MM.1S (cell line): ENCODE measurements at regions not wholly inside any gene's neighbourhood (a gene's known extent, or its start where the extent isn't known, plus 50 kb on each side); places are given as distances from the start of the nearest gene placed in this dataset.

ENCODE experiments used
- DNase-seq: peaks from one replicate; pipeline ENCODE4 v3.0.0-alpha.2; 2015
- H2AFZ ChIP-seq: fragments of 300-600 bp; sonication (generic); 2 replicates; pipeline ENCODE4 v1.6.0; 2016; ENCODE audit warnings: antibody characterized with exemption, low read length
- H3F3A ChIP-seq: fragments of 300-600 bp; sonication (generic); 2 replicates; pipeline ENCODE4 v1.6.1; 2016; ENCODE audit warnings: mild to moderate bottlenecking, antibody characterized with exemption, low read length, moderate library complexity, mixed read lengths; ENCODE audit not compliant: insufficient read depth
- H3K27ac ChIP-seq: fragments of 300-600 bp; sonication (generic); 2 replicates; pipeline ENCODE4 v1.5.1; 2016; ENCODE audit warnings: mild to moderate bottlenecking, low read length
- H3K27me3 ChIP-seq: fragments of 300-600 bp; sonication (generic); replicated peaks from 2 replicates; pipeline ENCODE4 v1.6.0; 2016; ENCODE audit warnings: low read length; ENCODE audit not compliant: insufficient read depth
- H3K36me3 ChIP-seq: fragments of 300-600 bp; sonication (generic); replicated peaks from 2 replicates; pipeline ENCODE4 v1.6.1; 2016; ENCODE audit warnings: mild to moderate bottlenecking, low read length, mixed read lengths; ENCODE audit not compliant: insufficient read depth
- H3K4me1 ChIP-seq: fragments of 300-600 bp; sonication (generic); 2 replicates; pipeline ENCODE4 v1.6.1; 2016; ENCODE audit warnings: low read length, mixed read lengths
- H3K4me2 ChIP-seq: fragments of 300-600 bp; sonication (generic); 2 replicates; pipeline ENCODE4 v1.6.0; 2016; ENCODE audit warnings: low read depth, low read length
- H3K4me3 ChIP-seq: fragments of 300-600 bp; sonication (generic); 2 replicates; pipeline ENCODE4 v1.5.1; 2016; ENCODE audit warnings: low read length, mixed read lengths
- H3K79me2 ChIP-seq: fragments of 300-600 bp; sonication (generic); 2 replicates; pipeline ENCODE4 v1.6.1; 2016; ENCODE audit warnings: mixed run types, low read length, mixed read lengths
- H3K9ac ChIP-seq: fragments of 300-600 bp; sonication (generic); 2 replicates; pipeline ENCODE4 v1.6.1; 2016; ENCODE audit warnings: low read length, mixed read lengths
- H3K9me2 ChIP-seq: fragments of 300-600 bp; sonication (generic); replicated peaks from 2 replicates; pipeline ENCODE4 v1.6.1; 2016; ENCODE audit warnings: mild to moderate bottlenecking, low read length, mixed read lengths; ENCODE audit not compliant: insufficient read depth
- H3K9me3 ChIP-seq: fragments of 300-600 bp; sonication (generic); replicated peaks from 2 replicates; pipeline ENCODE4 v1.6.1; 2016; ENCODE audit warnings: mild to moderate bottlenecking, low read length, mixed read lengths; ENCODE audit not compliant: insufficient read depth
- H4K20me1 ChIP-seq: fragments of 300-600 bp; sonication (generic); 2 replicates; pipeline ENCODE4 v1.6.1; 2016; ENCODE audit warnings: mild to moderate bottlenecking, low read length, moderate library complexity, mixed read lengths; ENCODE audit not compliant: insufficient read depth
- EZH2 ChIP-seq: fragments of 300-600 bp; sonication (generic); optimal IDR thresholded peaks from 2 replicates; pipeline ENCODE3; 2017; ENCODE audit warnings: low read depth, mild to moderate bottlenecking, antibody characterized with exemption, low read length, mixed read lengths
- EZH2phosphoT487 ChIP-seq: fragments of 300-600 bp; sonication (generic); IDR thresholded peaks from 2 replicates; pipeline ENCODE4 v1.6.1; 2018; ENCODE audit warnings: antibody characterized with exemption, low read length
- TF ChIP-seq, protein P1 (sequence below): fragments of 300-600 bp; sonication (generic); IDR thresholded peaks from 2 replicates; pipeline ENCODE4 v1.5.1; 2016; ENCODE audit warnings: antibody characterized with exemption, low read length, mixed read lengths

- H3K79me2 ChIP-seq = no peaks in the 10 kb centered on the region
- H3K27ac ChIP-seq = no peak overlapping the region
- H4K20me1 ChIP-seq = no peaks in the 10 kb centered on the region
- DNase-seq = no peak
- H3K27me3 ChIP-seq = no peaks in the 10 kb centered on the region
- H3F3A ChIP-seq = no peaks in the 10 kb centered on the region
- H3K4me3 ChIP-seq = no peak overlapping the region
- no peaks in the 10 kb centered on the region for H3K9me3 ChIP-seq
- TF ChIP-seq, protein P1, sequence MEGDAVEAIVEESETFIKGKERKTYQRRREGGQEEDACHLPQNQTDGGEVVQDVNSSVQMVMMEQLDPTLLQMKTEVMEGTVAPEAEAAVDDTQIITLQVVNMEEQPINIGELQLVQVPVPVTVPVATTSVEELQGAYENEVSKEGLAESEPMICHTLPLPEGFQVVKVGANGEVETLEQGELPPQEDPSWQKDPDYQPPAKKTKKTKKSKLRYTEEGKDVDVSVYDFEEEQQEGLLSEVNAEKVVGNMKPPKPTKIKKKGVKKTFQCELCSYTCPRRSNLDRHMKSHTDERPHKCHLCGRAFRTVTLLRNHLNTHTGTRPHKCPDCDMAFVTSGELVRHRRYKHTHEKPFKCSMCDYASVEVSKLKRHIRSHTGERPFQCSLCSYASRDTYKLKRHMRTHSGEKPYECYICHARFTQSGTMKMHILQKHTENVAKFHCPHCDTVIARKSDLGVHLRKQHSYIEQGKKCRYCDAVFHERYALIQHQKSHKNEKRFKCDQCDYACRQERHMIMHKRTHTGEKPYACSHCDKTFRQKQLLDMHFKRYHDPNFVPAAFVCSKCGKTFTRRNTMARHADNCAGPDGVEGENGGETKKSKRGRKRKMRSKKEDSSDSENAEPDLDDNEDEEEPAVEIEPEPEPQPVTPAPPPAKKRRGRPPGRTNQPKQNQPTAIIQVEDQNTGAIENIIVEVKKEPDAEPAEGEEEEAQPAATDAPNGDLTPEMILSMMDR = no peak
- TF ChIP-seq EZH2 = no peak
- no peak for TF ChIP-seq EZH2phosphoT487
- no peak overlapping the region for H3K4me2 ChIP-seq
- H2AFZ ChIP-seq = no peak overlapping the region
- H3K9ac ChIP-seq = no peak overlapping the region
- no peaks in the 10 kb centered on the region for H3K36me3 ChIP-seq
- H3K4me1 ChIP-seq = no peaks in the 10 kb centered on the region
- no peaks in the 10 kb centered on the region for H3K9me2 ChIP-seq
These were observed 148.8 kb upstream of the NPY start for GRCh38 chr7:24135003-24135817.

GRCh38 chr7:24137338-24137737 lies 146.7 kb upstream of the NPY start:
- H3K27ac ChIP-seq = no peak overlapping the region
- TF ChIP-seq, protein P1 = no peak
- TF ChIP-seq EZH2 (no peak), EZH2phosphoT487 (no peak)
- H3K4me1 ChIP-seq = no peaks in the 10 kb centered on the region
- no peaks in the 10 kb centered on the region for H3K9me3 ChIP-seq
- H2AFZ ChIP-seq = no peak overlapping the region
- H3K4me2 ChIP-seq = no peak overlapping the region
- H3K9ac ChIP-seq = no peak overlapping the region
- no peak for DNase-seq
- no peak overlapping the region for H3K4me3 ChIP-seq
- no peaks in the 10 kb centered on the region for H3K79me2 ChIP-seq
- no peaks in the 10 kb centered on the region for H4K20me1 ChIP-seq
- no peaks in the 10 kb centered on the region for H3K9me2 ChIP-seq
- H3K27me3 ChIP-seq = no peaks in the 10 kb centered on the region
- no peaks in the 10 kb centered on the region for H3K36me3 ChIP-seq
- no peaks in the 10 kb centered on the region for H3F3A ChIP-seq

- no peaks in the 10 kb centered on the region for H4K20me1 ChIP-seq
- H3K27ac ChIP-seq = no peak overlapping the region
- no peak for DNase-seq
- no peaks in the 10 kb centered on the region for H3K27me3 ChIP-seq
- H2AFZ ChIP-seq = no peak overlapping the region
- H3K4me2 ChIP-seq = no peak overlapping the region
- no peak overlapping the region for H3K4me3 ChIP-seq
- no peak overlapping the region for H3K9ac ChIP-seq
- no peaks in the 10 kb centered on the region for H3K79me2 ChIP-seq
- no peaks in the 10 kb centered on the region for H3K4me1 ChIP-seq
- H3F3A ChIP-seq = no peaks in the 10 kb centered on the region
- H3K9me2 ChIP-seq = no peaks in the 10 kb centered on the region
- no peaks in the 10 kb centered on the region for H3K9me3 ChIP-seq
- TF ChIP-seq EZH2phosphoT487 (no peak), EZH2 (no peak)
- TF ChIP-seq, protein P1 = no peak
- no peaks in the 10 kb centered on the region for H3K36me3 ChIP-seq
These were observed 145.6 kb upstream of the NPY start for GRCh38 chr7:24138343-24138742.
